Activated B cell treated with CpG ODN at 0.5 μM for 24 hours (primary cell): ENCODE measurements at regions not wholly inside any gene's neighbourhood (a gene's known extent, or its start where the extent isn't known, plus 50 kb on each side); places are given as distances from the start of the nearest gene placed in this dataset.

ENCODE experiments used
- ATAC-seq: fragments of 200-7000 bp; cut with Tn5 transposase; one replicate; pipeline ENCODE4 v1.10.0; 2021; ENCODE audit warnings: low read depth, mild to moderate bottlenecking, moderate library complexity
- CTCF ChIA-PET: fragments of 350-600 bp; sonication (Branson Sonifier 250); formaldehyde crosslinking; loops from one replicate; lab custom pipeline; 2021; ENCODE audit warnings: antibody characterized with exemption; lab: Charles Lee
- POLR2A ChIA-PET: fragments of 350-600 bp; sonication (Branson Sonifier 250); formaldehyde crosslinking; loops from one replicate; lab custom pipeline; 2021; ENCODE audit warnings: antibody characterized with exemption; lab: Charles Lee
- DNase-seq: peaks from one replicate; pipeline ENCODE4 v3.0.0; 2022
- H3K27ac Mint-ChIP-seq: one replicate; pipeline ENCODE4 v1.8.0; 2020; ENCODE audit warnings: mixed read lengths
- H3K27me3 Mint-ChIP-seq: one replicate; pipeline ENCODE4 v1.8.0; 2021; ENCODE audit warnings: mixed read lengths
- H3K36me3 Mint-ChIP-seq: one replicate; pipeline ENCODE4 v1.8.0; 2021; ENCODE audit warnings: low read depth, mixed read lengths
- H3K4me1 Mint-ChIP-seq: one replicate; pipeline ENCODE4 v1.8.0; 2021; ENCODE audit warnings: mixed read lengths
- H3K4me3 Mint-ChIP-seq: one replicate; pipeline ENCODE4 v1.8.0; 2020; ENCODE audit warnings: mild to moderate bottlenecking, mixed read lengths
- H3K9me3 Mint-ChIP-seq: one replicate; pipeline ENCODE4 v1.8.0; 2020; ENCODE audit warnings: mixed read lengths
- intact Hi-C: fragments of 100-400 bp; cut with micrococcal nuclease; formaldehyde crosslinking; loops from one replicate; pipeline ENCODE4 v1.15.1; 2024
- TF ChIP-seq, protein P1 (sequence below): fragments of 200-600 bp; IDR thresholded peaks from one replicate; pipeline ENCODE4 v1.8.0; 2022; ENCODE audit warnings: antibody characterized with exemption, mild to moderate bottlenecking

DNA sequence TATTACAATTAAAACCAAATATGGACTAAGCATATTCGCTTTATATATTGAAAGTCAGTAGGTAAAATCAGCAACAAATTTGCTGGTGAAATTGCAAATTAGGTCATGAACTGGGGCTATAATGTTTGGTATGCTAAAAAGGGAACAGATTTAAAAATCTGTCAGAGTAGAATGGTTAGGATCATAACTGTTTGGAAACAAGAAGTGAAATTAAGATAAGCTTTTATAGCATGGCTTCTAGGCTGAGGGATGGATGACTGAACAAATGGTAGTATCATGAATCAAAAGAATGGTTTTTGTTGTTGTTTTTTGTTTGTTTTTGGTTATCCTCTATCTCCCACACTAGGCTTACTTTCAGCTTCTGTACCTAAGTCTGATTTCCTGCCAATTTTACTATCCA, 1090.4 kb downstream of the PCDH9 start:
- no peak for DNase-seq
- CTCF ChIA-PET, result no interaction called here
- TF ChIP-seq, protein P1, sequence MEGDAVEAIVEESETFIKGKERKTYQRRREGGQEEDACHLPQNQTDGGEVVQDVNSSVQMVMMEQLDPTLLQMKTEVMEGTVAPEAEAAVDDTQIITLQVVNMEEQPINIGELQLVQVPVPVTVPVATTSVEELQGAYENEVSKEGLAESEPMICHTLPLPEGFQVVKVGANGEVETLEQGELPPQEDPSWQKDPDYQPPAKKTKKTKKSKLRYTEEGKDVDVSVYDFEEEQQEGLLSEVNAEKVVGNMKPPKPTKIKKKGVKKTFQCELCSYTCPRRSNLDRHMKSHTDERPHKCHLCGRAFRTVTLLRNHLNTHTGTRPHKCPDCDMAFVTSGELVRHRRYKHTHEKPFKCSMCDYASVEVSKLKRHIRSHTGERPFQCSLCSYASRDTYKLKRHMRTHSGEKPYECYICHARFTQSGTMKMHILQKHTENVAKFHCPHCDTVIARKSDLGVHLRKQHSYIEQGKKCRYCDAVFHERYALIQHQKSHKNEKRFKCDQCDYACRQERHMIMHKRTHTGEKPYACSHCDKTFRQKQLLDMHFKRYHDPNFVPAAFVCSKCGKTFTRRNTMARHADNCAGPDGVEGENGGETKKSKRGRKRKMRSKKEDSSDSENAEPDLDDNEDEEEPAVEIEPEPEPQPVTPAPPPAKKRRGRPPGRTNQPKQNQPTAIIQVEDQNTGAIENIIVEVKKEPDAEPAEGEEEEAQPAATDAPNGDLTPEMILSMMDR, result no peak
- no peak overlapping the region for H3K4me3 Mint-ChIP-seq
- POLR2A ChIA-PET, result interaction anchor here (0.5 kb wide), 1 partner anchor 1029 kb away, joined by 3 read pairs; no protein-coding TSS in a partner anchor
- H3K36me3 Mint-ChIP-seq, result no peaks in the 10 kb centered on the region
- ATAC-seq, result peak; percentile 49
- H3K9me3 Mint-ChIP-seq, result peaks cover 2% of the 10 kb centered on the region
- H3K27me3 Mint-ChIP-seq, result no peaks in the 10 kb centered on the region
- H3K4me1 Mint-ChIP-seq, result peaks cover 29% of the 10 kb centered on the region
- intact Hi-C loops, result loop anchor here (2.0 to 10.0 kb wide), 4 partner anchors 505 to 1083 kb away; no protein-coding TSS in a partner anchor
- peak overlapping the region; percentile 54 for H3K27ac Mint-ChIP-seq

DNA sequence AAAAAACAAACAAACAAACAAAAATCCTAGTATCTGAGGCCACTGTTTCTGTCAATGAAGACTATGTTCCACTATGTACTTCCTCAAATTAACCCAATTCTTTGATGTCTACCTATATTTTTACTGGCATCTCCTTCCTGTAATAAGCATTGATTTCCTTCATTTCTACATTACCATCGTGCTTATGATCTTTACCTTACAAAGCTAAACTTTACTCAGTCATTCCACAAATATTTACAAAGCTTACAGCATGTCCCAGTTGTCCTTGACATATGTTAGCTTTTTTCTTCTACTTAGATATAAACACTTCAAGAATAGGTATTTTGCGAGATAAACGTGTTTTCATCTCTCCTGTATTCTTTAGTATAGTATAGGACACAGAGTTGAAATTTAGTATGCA, 1090.9 kb downstream of the PCDH9 start:
- Mint-ChIP-seq H3K27me3 (no peaks in the 10 kb centered on the region), H3K27ac (peak overlapping the region; percentile 54), H3K9me3 (peaks cover 2% of the 10 kb centered on the region), H3K4me1 (peaks cover 29% of the 10 kb centered on the region), H3K4me3 (no peak overlapping the region), H3K36me3 (no peaks in the 10 kb centered on the region)
- TF ChIP-seq, protein P1, result no peak
- no peak for DNase-seq
- ChIA-PET CTCF (no interaction called here), POLR2A (no interaction called here)
- intact Hi-C loops, result loop anchor here (2.0 to 10.0 kb wide), 4 partner anchors 506 to 1083 kb away; no protein-coding TSS in a partner anchor
- ATAC-seq, result no peak

DNA sequence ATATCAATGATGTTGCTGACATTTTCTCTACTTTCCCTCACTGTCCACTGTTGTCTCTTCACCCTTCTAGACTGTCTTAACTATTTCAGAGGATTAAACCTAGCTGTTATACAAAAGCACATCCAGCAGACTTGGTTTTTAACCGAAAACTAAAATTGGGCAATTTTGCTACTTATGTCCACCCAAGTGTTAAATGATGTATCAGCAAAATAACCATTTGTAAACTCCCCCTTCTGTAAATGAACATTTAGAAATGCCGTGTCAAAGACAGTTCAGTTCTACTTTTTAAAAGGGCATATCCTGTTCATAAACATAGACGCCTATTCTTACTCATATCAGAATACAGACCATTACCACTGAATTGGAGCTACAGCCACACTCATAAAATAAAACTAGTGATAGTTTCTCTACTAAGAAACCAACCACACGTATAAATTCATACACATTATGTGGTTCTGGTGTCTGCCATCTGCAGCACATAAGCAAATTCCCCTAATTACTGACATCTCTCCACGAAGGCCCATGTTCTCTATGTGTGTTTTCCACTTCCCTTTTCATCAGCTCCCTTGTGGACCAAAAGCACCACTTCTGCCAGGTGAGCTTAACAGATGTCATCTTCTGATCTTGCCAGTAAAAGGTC, 1091.8 kb downstream of the PCDH9 start:
- Mint-ChIP-seq H3K27ac (peak overlapping the region; percentile 54), H3K4me3 (peak overlapping the region; percentile 39), H3K9me3 (peaks cover 2% of the 10 kb centered on the region), H3K27me3 (no peaks in the 10 kb centered on the region), H3K36me3 (no peaks in the 10 kb centered on the region), H3K4me1 (peaks cover 29% of the 10 kb centered on the region)
- ATAC-seq (peak; percentile 87), DNase-seq (no peak)
- POLR2A ChIA-PET, result interaction anchor here (0.6 to 0.8 kb wide), 3 partner anchors 522 to 913 kb away, joined by 3 to 5 read pairs (median 4); no protein-coding TSS in a partner anchor
- intact Hi-C loops, result loop anchor here (2.0 to 10.0 kb wide), 4 partner anchors 507 to 1084 kb away; no protein-coding TSS in a partner anchor
- CTCF ChIA-PET, result no interaction called here
- TF ChIP-seq, protein P1, result no peak

DNA sequence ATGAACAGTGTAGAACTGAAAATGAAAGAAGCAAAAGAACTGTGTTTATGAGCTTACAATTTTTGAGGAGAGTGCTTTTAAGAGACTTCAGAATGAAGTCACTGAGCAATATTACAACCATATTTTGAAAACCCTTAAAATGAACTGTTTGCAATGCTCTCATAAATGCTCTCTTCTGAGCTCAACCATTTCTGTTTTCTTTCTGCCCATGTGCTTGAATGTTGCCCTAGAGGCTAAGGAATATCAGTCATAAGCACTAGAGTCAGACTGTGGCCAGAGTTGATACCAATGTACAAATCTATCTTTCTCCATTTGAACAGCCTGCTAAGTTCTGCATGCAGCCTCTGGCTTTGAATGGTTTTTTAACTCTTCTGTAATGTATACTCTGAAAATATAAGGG, 1092.8 kb downstream of the PCDH9 start:
- Mint-ChIP-seq H3K27ac (no peak overlapping the region), H3K36me3 (no peaks in the 10 kb centered on the region), H3K9me3 (peaks cover 2% of the 10 kb centered on the region), H3K27me3 (no peaks in the 10 kb centered on the region), H3K4me3 (no peak overlapping the region), H3K4me1 (peaks cover 29% of the 10 kb centered on the region)
- intact Hi-C loops, result loop anchor here (5.0 to 10.0 kb wide), 3 partner anchors 507 to 1085 kb away; no protein-coding TSS in a partner anchor
- ATAC-seq (no peak), DNase-seq (no peak)
- ChIA-PET CTCF (no interaction called here), POLR2A (no interaction called here)
- TF ChIP-seq, protein P1, result no peak

DNA sequence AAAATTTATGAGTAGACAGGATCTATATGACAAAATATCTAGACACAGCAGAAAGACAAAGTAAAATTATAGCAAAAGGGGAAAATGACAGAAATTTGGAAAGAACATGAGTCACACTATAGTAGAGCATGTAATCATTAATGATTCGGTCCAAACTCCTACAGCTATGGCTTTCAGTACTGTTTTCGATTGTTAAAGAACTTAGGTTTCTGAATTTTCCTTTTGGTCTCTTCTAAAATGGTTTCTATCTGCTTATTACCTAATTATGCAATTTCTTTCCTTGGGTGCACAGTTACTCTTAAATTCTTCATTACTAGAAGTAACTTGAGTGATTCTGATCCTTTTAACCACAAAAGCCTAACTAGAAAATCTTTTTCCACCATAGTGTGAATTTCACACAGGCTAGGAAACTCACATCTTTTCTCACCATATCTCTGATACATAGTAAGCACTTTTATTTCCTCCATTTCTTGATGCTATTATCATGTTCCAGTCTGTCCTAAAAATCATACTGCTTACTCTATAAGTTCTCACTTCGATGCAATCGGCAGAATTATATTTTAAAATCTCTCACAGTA, 1101.4 kb downstream of the PCDH9 start:
- ChIA-PET CTCF (no interaction called here), POLR2A (no interaction called here)
- no peaks in the 10 kb centered on the region for H3K27me3 Mint-ChIP-seq
- DNase-seq (no peak), ATAC-seq (no peak)
- no peaks in the 10 kb centered on the region for H3K36me3 Mint-ChIP-seq
- no peaks in the 10 kb centered on the region for H3K4me1 Mint-ChIP-seq
- no peaks in the 10 kb centered on the region for H3K9me3 Mint-ChIP-seq
- TF ChIP-seq, protein P1, result no peak
- intact Hi-C loops, result no loop called here
- H3K27ac Mint-ChIP-seq, result no peak overlapping the region
- H3K4me3 Mint-ChIP-seq, result no peak overlapping the region
